Endothelial cell (in vitro differentiated cells): ENCODE measurements at regions not wholly inside any gene's neighbourhood (a gene's known extent, or its start where the extent isn't known, plus 50 kb on each side); places are given as distances from the start of the nearest gene placed in this dataset.

ENCODE experiments used
- DNase-seq: peaks from one replicate; pipeline ENCODE4 v3.0.0; 2021; ENCODE audit warnings: low spot score
- H3K27ac Mint-ChIP-seq: one replicate; pipeline ENCODE4 v1.8.0; 2021; ENCODE audit warnings: mixed read lengths, inconsistent platforms; ENCODE audit not compliant: unreplicated experiment
- H3K27me3 Mint-ChIP-seq: one replicate; pipeline ENCODE4 v1.8.0; 2021; ENCODE audit warnings: mild to moderate bottlenecking, moderate library complexity, mixed read lengths, inconsistent platforms; ENCODE audit not compliant: unreplicated experiment
- H3K36me3 Mint-ChIP-seq: one replicate; pipeline ENCODE4 v1.8.0; 2021; ENCODE audit warnings: mild to moderate bottlenecking, low read depth, mixed read lengths, inconsistent platforms; ENCODE audit not compliant: unreplicated experiment
- H3K4me1 Mint-ChIP-seq: one replicate; pipeline ENCODE4 v1.8.0; 2021; ENCODE audit warnings: mild to moderate bottlenecking, mixed read lengths, inconsistent platforms; ENCODE audit not compliant: unreplicated experiment
- H3K4me3 Mint-ChIP-seq: one replicate; pipeline ENCODE4 v1.8.0; 2021; ENCODE audit warnings: mild to moderate bottlenecking, mixed read lengths, inconsistent platforms; ENCODE audit not compliant: unreplicated experiment
- H3K9me3 Mint-ChIP-seq: one replicate; pipeline ENCODE4 v1.8.0; 2021; ENCODE audit warnings: mixed read lengths, inconsistent platforms; ENCODE audit not compliant: unreplicated experiment
- TF ChIP-seq, protein P1 (sequence below): fragments of 200-600 bp; sonication (generic); IDR thresholded peaks from one replicate; pipeline ENCODE4 v1.5.0; 2021; ENCODE audit warnings: antibody characterized with exemption; ENCODE audit not compliant: unreplicated experiment

DNA sequence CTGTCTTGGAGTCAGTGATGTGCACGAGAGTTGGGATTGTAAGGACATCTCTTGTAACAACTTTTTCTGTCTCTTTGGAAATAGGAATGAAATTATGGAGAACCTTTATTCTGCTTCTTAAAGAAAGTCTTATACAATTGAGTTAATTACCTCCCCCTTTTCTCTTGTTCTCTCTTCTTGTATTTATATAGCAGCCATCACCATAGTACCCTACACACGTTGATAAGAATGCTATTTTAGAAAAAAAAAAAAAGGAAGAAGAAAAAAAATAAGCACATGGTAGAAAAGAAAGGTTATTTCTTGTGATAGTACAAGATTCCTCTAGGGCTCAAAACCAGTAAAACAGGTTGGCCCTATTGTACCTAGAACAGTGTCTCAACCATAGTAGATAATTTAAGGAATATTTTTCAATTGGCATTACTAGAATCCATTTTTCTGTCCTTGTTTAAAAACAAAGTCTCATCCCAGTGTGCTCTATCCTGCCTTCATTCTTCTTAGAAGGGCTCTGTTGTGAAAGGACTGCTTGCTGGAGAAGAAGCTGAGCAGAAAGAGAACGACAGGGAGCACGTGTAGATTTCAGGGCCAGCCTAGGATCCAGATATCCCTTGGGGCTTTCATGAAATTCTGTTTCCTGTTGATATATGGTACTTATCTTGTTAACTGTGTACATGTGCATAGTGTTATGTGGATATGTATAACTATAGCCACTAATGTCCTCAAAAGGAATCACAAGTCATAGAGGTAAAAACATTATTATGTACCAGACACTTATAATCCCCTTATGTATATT is 392.3 kb upstream of the MEF2C start:
- Mint-ChIP-seq H3K36me3 (no peaks in the 10 kb centered on the region), H3K27ac (no peak overlapping the region), H3K9me3 (no peaks in the 10 kb centered on the region), H3K4me3 (no peak overlapping the region), H3K4me1 (no peaks in the 10 kb centered on the region), H3K27me3 (no peaks in the 10 kb centered on the region)
- no peak for DNase-seq
- TF ChIP-seq, protein P1, sequence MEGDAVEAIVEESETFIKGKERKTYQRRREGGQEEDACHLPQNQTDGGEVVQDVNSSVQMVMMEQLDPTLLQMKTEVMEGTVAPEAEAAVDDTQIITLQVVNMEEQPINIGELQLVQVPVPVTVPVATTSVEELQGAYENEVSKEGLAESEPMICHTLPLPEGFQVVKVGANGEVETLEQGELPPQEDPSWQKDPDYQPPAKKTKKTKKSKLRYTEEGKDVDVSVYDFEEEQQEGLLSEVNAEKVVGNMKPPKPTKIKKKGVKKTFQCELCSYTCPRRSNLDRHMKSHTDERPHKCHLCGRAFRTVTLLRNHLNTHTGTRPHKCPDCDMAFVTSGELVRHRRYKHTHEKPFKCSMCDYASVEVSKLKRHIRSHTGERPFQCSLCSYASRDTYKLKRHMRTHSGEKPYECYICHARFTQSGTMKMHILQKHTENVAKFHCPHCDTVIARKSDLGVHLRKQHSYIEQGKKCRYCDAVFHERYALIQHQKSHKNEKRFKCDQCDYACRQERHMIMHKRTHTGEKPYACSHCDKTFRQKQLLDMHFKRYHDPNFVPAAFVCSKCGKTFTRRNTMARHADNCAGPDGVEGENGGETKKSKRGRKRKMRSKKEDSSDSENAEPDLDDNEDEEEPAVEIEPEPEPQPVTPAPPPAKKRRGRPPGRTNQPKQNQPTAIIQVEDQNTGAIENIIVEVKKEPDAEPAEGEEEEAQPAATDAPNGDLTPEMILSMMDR = no peak

DNA sequence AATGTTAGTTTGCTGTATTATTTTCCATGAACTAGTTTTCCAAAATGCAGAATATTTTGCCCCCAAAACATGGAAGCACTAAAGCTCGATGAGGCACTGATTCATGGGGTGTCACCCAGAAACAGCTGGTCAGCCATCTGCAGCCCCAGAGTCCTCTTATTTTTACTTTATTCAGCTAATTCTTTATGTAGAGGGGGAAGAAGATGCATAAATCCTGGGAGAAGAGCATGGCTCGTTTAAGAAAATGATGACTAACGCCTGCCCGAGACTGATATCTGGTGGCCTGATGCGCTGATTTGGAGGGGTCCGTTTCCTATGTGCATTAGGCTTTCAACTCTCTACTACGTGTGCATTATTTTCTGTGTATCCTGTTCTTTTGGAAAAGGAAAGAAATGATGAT is 390.3 kb upstream of the MEF2C start:
- no peak for DNase-seq
- TF ChIP-seq, protein P1 = no peak
- H3K36me3 Mint-ChIP-seq = no peaks in the 10 kb centered on the region
- H3K27ac Mint-ChIP-seq = no peak overlapping the region
- no peaks in the 10 kb centered on the region for H3K4me1 Mint-ChIP-seq
- H3K27me3 Mint-ChIP-seq = no peaks in the 10 kb centered on the region
- no peaks in the 10 kb centered on the region for H3K9me3 Mint-ChIP-seq
- H3K4me3 Mint-ChIP-seq = no peak overlapping the region

DNA sequence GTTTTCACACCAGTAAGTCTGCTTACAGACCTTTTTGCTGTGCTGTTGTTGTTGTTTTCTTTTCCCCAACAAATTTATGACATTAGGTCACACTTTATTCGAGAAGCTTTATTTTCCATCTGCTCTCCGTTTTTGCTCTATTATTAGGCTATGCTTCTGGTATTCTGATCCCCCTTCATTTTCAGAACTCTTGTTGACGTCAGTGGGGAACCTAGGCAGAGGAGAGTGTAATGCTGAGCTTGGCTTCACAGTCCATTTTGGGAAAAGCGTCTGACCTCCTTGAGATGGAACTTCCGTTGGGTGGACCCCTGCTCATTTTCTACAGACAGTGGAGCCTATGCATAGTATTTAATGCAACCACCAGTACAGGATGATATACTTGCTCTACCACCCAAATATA is 387.9 kb upstream of the MEF2C start:
- TF ChIP-seq, protein P1 = no peak
- H3K9me3 Mint-ChIP-seq = no peaks in the 10 kb centered on the region
- H3K27ac Mint-ChIP-seq = no peak overlapping the region
- no peaks in the 10 kb centered on the region for H3K4me1 Mint-ChIP-seq
- H3K27me3 Mint-ChIP-seq = peaks cover 2% of the 10 kb centered on the region
- no peaks in the 10 kb centered on the region for H3K36me3 Mint-ChIP-seq
- DNase-seq = no peak
- H3K4me3 Mint-ChIP-seq = no peak overlapping the region

DNA sequence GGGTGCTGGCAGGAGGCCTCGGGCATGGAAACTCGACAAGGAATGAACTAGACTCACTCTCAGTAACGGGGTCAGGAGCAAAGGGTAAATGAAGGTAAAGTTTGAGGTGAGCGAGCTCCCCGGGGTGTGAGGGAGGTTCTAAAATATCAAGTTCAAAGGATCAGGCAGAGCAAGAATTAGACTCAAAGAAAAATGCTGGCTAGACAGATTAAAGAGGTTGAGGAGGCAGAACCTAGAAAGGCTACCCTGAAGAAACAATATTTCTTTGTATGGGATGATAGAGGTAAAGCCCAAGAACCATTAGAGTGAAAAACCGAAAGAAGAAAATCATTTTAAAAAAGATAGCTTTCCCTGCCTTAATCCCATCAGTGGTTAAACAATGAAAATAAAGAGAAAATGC is 386.7 kb upstream of the MEF2C start:
- H3K27ac Mint-ChIP-seq = no peak overlapping the region
- no peak overlapping the region for H3K4me3 Mint-ChIP-seq
- H3K36me3 Mint-ChIP-seq = no peaks in the 10 kb centered on the region
- no peak for DNase-seq
- H3K4me1 Mint-ChIP-seq = no peaks in the 10 kb centered on the region
- no peaks in the 10 kb centered on the region for H3K9me3 Mint-ChIP-seq
- peaks cover 2% of the 10 kb centered on the region for H3K27me3 Mint-ChIP-seq
- TF ChIP-seq, protein P1 = no peak

- TF ChIP-seq, protein P1 = no peak
- Mint-ChIP-seq H3K4me1 (no peaks in the 10 kb centered on the region), H3K9me3 (no peaks in the 10 kb centered on the region), H3K4me3 (no peak overlapping the region), H3K36me3 (no peaks in the 10 kb centered on the region), H3K27ac (no peak overlapping the region), H3K27me3 (peaks cover 2% of the 10 kb centered on the region)
- no peak for DNase-seq
These were observed 385.5 kb upstream of the MEF2C start for GRCh38 chr5:89268460-89268859.
